ENCODE measurements at regions not wholly inside any gene's neighbourhood (a gene's known extent, or its start where the extent isn't known, plus 50 kb on each side); places are given as distances from the start of the nearest gene placed in this dataset.

GRCh38 chr10:108905171-108905570, 1018.1 kb downstream of the XPNPEP1 start:
- DNase-seq, result no peak
- no peak for ATAC-seq
- no peak overlapping the region for H3K4me3 Mint-ChIP-seq
- H3K27me3 Mint-ChIP-seq, result no peaks in the 10 kb centered on the region
- H3K9me3 Mint-ChIP-seq, result peaks cover 0 to 7% of the 10 kb centered on the region in 2 donors
- H3K4me1 Mint-ChIP-seq, result no peaks in the 10 kb centered on the region
- H3K27ac Mint-ChIP-seq, result no peak overlapping the region

- Mint-ChIP-seq H3K4me1 (no peaks in the 10 kb centered on the region), H3K27me3 (no peaks in the 10 kb centered on the region), H3K4me3 (no peak overlapping the region), H3K9me3 (peaks cover 0 to 7% of the 10 kb centered on the region in 2 donors), H3K27ac (no peak overlapping the region)
- ATAC-seq (no peak), DNase-seq (no peak)
Observed at GRCh38 chr10:108904163-108904838, 1019.0 kb downstream of the XPNPEP1 start.

- Mint-ChIP-seq H3K4me3 (no peak overlapping the region), H3K27me3 (no peaks in the 10 kb centered on the region), H3K9me3 (peaks cover 0 to 3% of the 10 kb centered on the region in 2 donors), H3K4me1 (no peaks in the 10 kb centered on the region), H3K27ac (peak overlapping the region in 1 of 2 donors; percentile 34)
- ATAC-seq (no peak), DNase-seq (no peak)
Observed at GRCh38 chr10:108902619-108903285, 1020.6 kb downstream of the XPNPEP1 start.

- Mint-ChIP-seq H3K9me3 (no peaks in the 10 kb centered on the region), H3K27me3 (no peaks in the 10 kb centered on the region), H3K4me1 (no peaks in the 10 kb centered on the region), H3K4me3 (no peak overlapping the region), H3K27ac (no peak overlapping the region)
- DNase-seq, result no peak
- no peak for ATAC-seq
Observed at GRCh38 chr10:108901781-108902618, 1021.3 kb downstream of the XPNPEP1 start.

GRCh38 chr10:108899670-108900069, 1023.6 kb downstream of the XPNPEP1 start:
- DNase-seq (no peak), ATAC-seq (no peak)
- Mint-ChIP-seq H3K9me3 (peaks cover 0 to 10% of the 10 kb centered on the region in 2 donors), H3K4me3 (no peak overlapping the region), H3K27ac (no peak overlapping the region), H3K4me1 (no peaks in the 10 kb centered on the region), H3K27me3 (no peaks in the 10 kb centered on the region)

- DNase-seq (no peak), ATAC-seq (no peak)
- H3K4me3 Mint-ChIP-seq, result no peak overlapping the region
- H3K27ac Mint-ChIP-seq, result peak overlapping the region in 1 of 2 donors; percentile 1
- no peaks in the 10 kb centered on the region for H3K4me1 Mint-ChIP-seq
- H3K27me3 Mint-ChIP-seq, result no peaks in the 10 kb centered on the region
- H3K9me3 Mint-ChIP-seq, result peaks cover 0 to 15% of the 10 kb centered on the region in 2 donors
Observed at GRCh38 chr10:108894402-108895301, 1028.7 kb downstream of the XPNPEP1 start.

- DNase-seq, result no peak
- Mint-ChIP-seq H3K4me3 (no peak overlapping the region), H3K27me3 (no peaks in the 10 kb centered on the region), H3K4me1 (no peaks in the 10 kb centered on the region), H3K27ac (no peak overlapping the region), H3K9me3 (peaks cover 0 to under 1% of the 10 kb centered on the region in 2 donors)
- no peak for ATAC-seq
Observed at GRCh38 chr10:108877095-108877561, 1046.2 kb downstream of the XPNPEP1 start.

GRCh38 chr10:108872854-108873253, 1050.5 kb downstream of the XPNPEP1 start:
- H3K27me3 Mint-ChIP-seq, result no peaks in the 10 kb centered on the region
- DNase-seq (no peak), ATAC-seq (no peak)
- H3K4me1 Mint-ChIP-seq, result no peaks in the 10 kb centered on the region
- H3K27ac Mint-ChIP-seq, result no peak overlapping the region
- H3K4me3 Mint-ChIP-seq, result no peak overlapping the region
- peaks cover 10 to 12% of the 10 kb centered on the region in 2 donors for H3K9me3 Mint-ChIP-seq

GRCh38 chr10:108868881-108869280, 1054.4 kb downstream of the XPNPEP1 start:
- Mint-ChIP-seq H3K9me3 (peaks cover 16 to 18% of the 10 kb centered on the region in 2 donors), H3K27me3 (no peaks in the 10 kb centered on the region), H3K27ac (peak overlapping the region in 1 of 2 donors; percentile 52), H3K4me3 (no peak overlapping the region), H3K4me1 (no peaks in the 10 kb centered on the region)
- ATAC-seq (no peak), DNase-seq (no peak)

- ATAC-seq (no peak), DNase-seq (no peak)
- Mint-ChIP-seq H3K27ac (no peak overlapping the region), H3K4me1 (no peaks in the 10 kb centered on the region), H3K9me3 (peaks cover 8 to 14% of the 10 kb centered on the region in 2 donors), H3K4me3 (no peak overlapping the region), H3K27me3 (no peaks in the 10 kb centered on the region)
Observed at GRCh38 chr10:108862676-108863350, 1060.5 kb downstream of the XPNPEP1 start.

GRCh38 chr10:108861181-108861754, 1062.0 kb downstream of the XPNPEP1 start:
- Mint-ChIP-seq H3K4me3 (no peak overlapping the region), H3K4me1 (no peaks in the 10 kb centered on the region), H3K27ac (no peak overlapping the region), H3K9me3 (peaks cover 8 to 14% of the 10 kb centered on the region in 2 donors), H3K27me3 (no peaks in the 10 kb centered on the region)
- DNase-seq (no peak), ATAC-seq (no peak)

GRCh38 chr10:108852211-108852610, 1071.1 kb downstream of the XPNPEP1 start:
- Mint-ChIP-seq H3K27ac (no peak overlapping the region), H3K27me3 (no peaks in the 10 kb centered on the region), H3K9me3 (peaks cover 0 to 7% of the 10 kb centered on the region in 2 donors), H3K4me3 (no peak overlapping the region), H3K4me1 (no peaks in the 10 kb centered on the region)
- ATAC-seq (no peak), DNase-seq (no peak)

GRCh38 chr10:108850138-108850854, 1073.0 kb downstream of the XPNPEP1 start:
- Mint-ChIP-seq H3K27ac (no peak overlapping the region), H3K27me3 (no peaks in the 10 kb centered on the region), H3K4me1 (no peaks in the 10 kb centered on the region), H3K9me3 (peaks cover 0 to 7% of the 10 kb centered on the region in 2 donors), H3K4me3 (no peak overlapping the region)
- ATAC-seq, result no peak
- no peak for DNase-seq

GRCh38 chr10:108849688-108850087, 1073.6 kb downstream of the XPNPEP1 start:
- ATAC-seq (no peak), DNase-seq (no peak)
- Mint-ChIP-seq H3K4me3 (no peak overlapping the region), H3K4me1 (no peaks in the 10 kb centered on the region), H3K27me3 (no peaks in the 10 kb centered on the region), H3K27ac (no peak overlapping the region), H3K9me3 (peaks cover 0 to 7% of the 10 kb centered on the region in 2 donors)

All from stimulated activated naive CD8-positive, alpha-beta T cell treated with anti-CD3 and anti-CD28 coated beads, Interleukin-15, amount 100 ng/mL, for 72 hours (primary cell).